Stimulated activated naive B cell treated with anti-CD40 and anti-IgM and Interleukin-4, amounts not matched to agents 10 μg/mL and 1 μg/mL and 100 μg/mL, for 72 hours (primary cell): ENCODE measurements at regions not wholly inside any gene's neighbourhood (a gene's known extent, or its start where the extent isn't known, plus 50 kb on each side); places are given as distances from the start of the nearest gene placed in this dataset.

Experiments used
- ATAC-seq, 2 donors: fragments of 150-1000 bp; cut with Tn5 transposase; replicated peaks; 2 replicates each; pipeline ENCODE4 v1.10.0; 2021; ENCODE audit warnings: moderate library complexity in 1 of 2
- DNase-seq: peaks from one replicate; pipeline ENCODE4 v3.0.0; 2021
- H3K27ac Mint-ChIP-seq: one replicate; pipeline ENCODE4 v1.8.0; 2022; ENCODE audit warnings: mild to moderate bottlenecking, mixed read lengths
- H3K27me3 Mint-ChIP-seq, 2 donors: one replicate each; pipeline ENCODE4 v1.8.0; 2022; ENCODE audit warnings: mixed read lengths in 2 of 2
- H3K36me3 Mint-ChIP-seq, 2 donors: one replicate each; pipeline ENCODE4 v1.8.0; 2022; ENCODE audit warnings: mixed read lengths in 2 of 2, mild to moderate bottlenecking in 1 of 2
- H3K4me1 Mint-ChIP-seq, 2 donors: one replicate each; pipeline ENCODE4 v1.8.0; 2022; ENCODE audit warnings: mixed read lengths in 2 of 2, mild to moderate bottlenecking in 1 of 2
- H3K4me3 Mint-ChIP-seq, 2 donors: one replicate each; pipeline ENCODE4 v1.8.0; 2022; ENCODE audit warnings: mild to moderate bottlenecking in 2 of 2, mixed read lengths in 2 of 2, moderate library complexity in 1 of 2
- H3K9me3 Mint-ChIP-seq, 2 donors: one replicate each; pipeline ENCODE4 v1.8.0; 2022; ENCODE audit warnings: mixed read lengths in 2 of 2, mild to moderate bottlenecking in 1 of 2

- Mint-ChIP-seq H3K27ac (no peak overlapping the region), H3K27me3 (no peaks in the 10 kb centered on the region), H3K9me3 (peaks cover 2 to 7% of the 10 kb centered on the region in 2 donors), H3K4me3 (no peak overlapping the region), H3K36me3 (no peaks in the 10 kb centered on the region), H3K4me1 (no peaks in the 10 kb centered on the region)
- DNase-seq (no peak), ATAC-seq (no peak)
These were observed 240.1 kb downstream of the ALG10B start for GRCh38 chr12:38556647-38557046.

GRCh38 chr12:38585086-38585485 lies 268.5 kb downstream of the ALG10B start:
- Mint-ChIP-seq H3K4me3 (no peak overlapping the region), H3K4me1 (no peaks in the 10 kb centered on the region), H3K27ac (no peak overlapping the region), H3K27me3 (no peaks in the 10 kb centered on the region), H3K9me3 (peaks cover 0 to 4% of the 10 kb centered on the region in 2 donors), H3K36me3 (no peaks in the 10 kb centered on the region)
- ATAC-seq (no peak), DNase-seq (no peak)

GRCh38 chr12:38586789-38587188 lies 270.2 kb downstream of the ALG10B start:
- ATAC-seq (no peak), DNase-seq (no peak)
- Mint-ChIP-seq H3K36me3 (no peaks in the 10 kb centered on the region), H3K27ac (no peak overlapping the region), H3K27me3 (no peaks in the 10 kb centered on the region), H3K4me3 (no peak overlapping the region), H3K4me1 (no peaks in the 10 kb centered on the region), H3K9me3 (peaks cover 0 to 4% of the 10 kb centered on the region in 2 donors)

- H3K27me3 Mint-ChIP-seq, result no peaks in the 10 kb centered on the region
- H3K4me1 Mint-ChIP-seq, result no peaks in the 10 kb centered on the region
- H3K9me3 Mint-ChIP-seq, result peaks cover 0 to 5% of the 10 kb centered on the region in 2 donors
- no peaks in the 10 kb centered on the region for H3K36me3 Mint-ChIP-seq
- ATAC-seq (no peak), DNase-seq (no peak)
- no peak overlapping the region for H3K4me3 Mint-ChIP-seq
- H3K27ac Mint-ChIP-seq, result no peak overlapping the region
These were observed 271.0 kb downstream of the ALG10B start for GRCh38 chr12:38587594-38587993.

GRCh38 chr12:38588624-38589305 lies 272.2 kb downstream of the ALG10B start:
- Mint-ChIP-seq H3K4me3 (no peak overlapping the region), H3K27ac (no peak overlapping the region), H3K27me3 (no peaks in the 10 kb centered on the region), H3K4me1 (no peaks in the 10 kb centered on the region), H3K36me3 (no peaks in the 10 kb centered on the region), H3K9me3 (peaks cover 0 to 3% of the 10 kb centered on the region in 2 donors)
- DNase-seq (no peak), ATAC-seq (no peak)

GRCh38 chr12:38589306-38589632 lies 272.7 kb downstream of the ALG10B start:
- H3K27ac Mint-ChIP-seq, result no peak overlapping the region
- peaks cover 0 to 3% of the 10 kb centered on the region in 2 donors for H3K9me3 Mint-ChIP-seq
- H3K4me3 Mint-ChIP-seq, result no peak overlapping the region

GRCh38 chr12:38601949-38602348 lies 285.4 kb downstream of the ALG10B start:
- no peak overlapping the region for H3K4me3 Mint-ChIP-seq
- ATAC-seq, result no peak
- H3K4me1 Mint-ChIP-seq, result no peaks in the 10 kb centered on the region
- no peaks in the 10 kb centered on the region for H3K36me3 Mint-ChIP-seq
- no peaks in the 10 kb centered on the region for H3K27me3 Mint-ChIP-seq
- no peak overlapping the region for H3K27ac Mint-ChIP-seq
- no peak for DNase-seq
- peaks cover 8 to 14% of the 10 kb centered on the region in 2 donors for H3K9me3 Mint-ChIP-seq

More at GRCh38 chr12:38589306-38589632, 272.7 kb downstream of the ALG10B start:
- H3K4me1 Mint-ChIP-seq, result no peaks in the 10 kb centered on the region
- H3K27me3 Mint-ChIP-seq, result no peaks in the 10 kb centered on the region
- no peaks in the 10 kb centered on the region for H3K36me3 Mint-ChIP-seq
- no peak for DNase-seq
- ATAC-seq, result no peak
